Smooth muscle cell (in vitro differentiated cells): ENCODE measurements at regions not wholly inside any gene's neighbourhood (a gene's known extent, or its start where the extent isn't known, plus 50 kb on each side); places are given as distances from the start of the nearest gene placed in this dataset.

Experiments used
- DNase-seq: peaks from one replicate; lab custom pipeline; 2025; ENCODE audit not compliant: unreplicated experiment; lab: John Stamatoyannopoulos, UW
- H2AFZ ChIP-seq: fragments of 200-600 bp; sonication (generic); 2 replicates; pipeline ENCODE4 v1.6.0; 2016; ENCODE audit warnings: antibody characterized with exemption, low read depth, mild to moderate bottlenecking
- H3F3A ChIP-seq: fragments of 200-600 bp; sonication (generic); 2 replicates; pipeline ENCODE4 v1.6.0; 2017; ENCODE audit warnings: antibody characterized with exemption, low read depth
- H3K27ac ChIP-seq: fragments of 200-600 bp; sonication (generic); 2 replicates; pipeline ENCODE4 v1.5.1; 2016; ENCODE audit warnings: low read depth, mild to moderate bottlenecking
- H3K27me3 ChIP-seq: fragments of 200-600 bp; sonication (generic); 2 replicates; pipeline ENCODE4 v1.6.1; 2016; ENCODE audit warnings: low read depth, mild to moderate bottlenecking
- H3K36me3 ChIP-seq: fragments of 200-600 bp; sonication (generic); 2 replicates; pipeline ENCODE4 v1.5.1; 2016; ENCODE audit warnings: low read depth
- H3K4me1 ChIP-seq: fragments of 200-600 bp; sonication (generic); 2 replicates; pipeline ENCODE4 v1.5.1; 2016; ENCODE audit warnings: low read depth
- H3K4me2 ChIP-seq: fragments of 200-600 bp; sonication (generic); 2 replicates; pipeline ENCODE4 v1.6.0; 2016; ENCODE audit warnings: mild to moderate bottlenecking
- H3K4me3 ChIP-seq: fragments of 200-600 bp; sonication (generic); 2 replicates; pipeline ENCODE4 v1.5.1; 2016; ENCODE audit warnings: mild to moderate bottlenecking
- H3K79me2 ChIP-seq: fragments of 200-600 bp; sonication (generic); 2 replicates; pipeline ENCODE4 v1.6.0; 2016; ENCODE audit warnings: low read depth, mild to moderate bottlenecking
- H3K9ac ChIP-seq: fragments of 200-600 bp; sonication (generic); 2 replicates; pipeline ENCODE4 v1.6.0; 2016; ENCODE audit warnings: low read depth
- H3K9me3 ChIP-seq: fragments of 200-600 bp; sonication (generic); replicated peaks from 2 replicates; pipeline ENCODE4 v1.5.1; 2016; ENCODE audit warnings: low read depth
- H4K20me1 ChIP-seq: fragments of 200-600 bp; sonication (generic); 2 replicates; pipeline ENCODE4 v1.6.0; 2016; ENCODE audit warnings: low read depth
- CTCF ChIP-seq: fragments of 200-600 bp; sonication (generic); IDR thresholded peaks from 2 replicates; pipeline ENCODE4 v1.5.1; 2017; ENCODE audit warnings: borderline replicate concordance, mild to moderate bottlenecking, antibody characterized with exemption; ENCODE audit not compliant: insufficient read depth, poor library complexity, severe bottlenecking
- WGBS: methylation state at CpG from one replicate; pipeline ENCODE4 v1.1.7; 2016; ENCODE audit warnings: low lambda C conversion rate; 5-methylcytosine and 5-hydroxymethylcytosine counted together

GRCh38 chr20:16208443-16208842 is 364.8 kb downstream of the KIF16B start:
- WGBS = 90% methylated on average over 4 of the region's 4 CpGs
- no peak overlapping the region for H3K4me3 ChIP-seq
- DNase-seq = no peak

GRCh38 chr20:16206817-16207216 is 366.4 kb downstream of the KIF16B start:
- no peaks in the 10 kb centered on the region for H3K9me3 ChIP-seq
- WGBS = 69% methylated on average over 3 of the region's 3 CpGs
- H2AFZ ChIP-seq = no peak overlapping the region
- peaks cover 6% of the 10 kb centered on the region for H3K27me3 ChIP-seq
- no peak for TF ChIP-seq CTCF
- DNase-seq = no peak
- H3F3A ChIP-seq = no peaks in the 10 kb centered on the region
- H3K27ac ChIP-seq = no peak overlapping the region
- H3K9ac ChIP-seq = no peak overlapping the region
- H3K36me3 ChIP-seq = no peaks in the 10 kb centered on the region
- no peaks in the 10 kb centered on the region for H4K20me1 ChIP-seq
- no peak overlapping the region for H3K4me3 ChIP-seq
- no peak overlapping the region for H3K4me2 ChIP-seq
- H3K4me1 ChIP-seq = no peaks in the 10 kb centered on the region
- H3K79me2 ChIP-seq = no peaks in the 10 kb centered on the region

More at GRCh38 chr20:16208443-16208842, 364.8 kb downstream of the KIF16B start:
- H3K4me1 ChIP-seq = no peaks in the 10 kb centered on the region
- no peak overlapping the region for H2AFZ ChIP-seq
- H3K9ac ChIP-seq = no peak overlapping the region
- peaks cover 6% of the 10 kb centered on the region for H3K27me3 ChIP-seq
- no peak for TF ChIP-seq CTCF
- no peaks in the 10 kb centered on the region for H3K79me2 ChIP-seq
- no peaks in the 10 kb centered on the region for H3K36me3 ChIP-seq
- H4K20me1 ChIP-seq = no peaks in the 10 kb centered on the region
- no peak overlapping the region for H3K4me2 ChIP-seq
- H3K9me3 ChIP-seq = no peaks in the 10 kb centered on the region
- no peaks in the 10 kb centered on the region for H3F3A ChIP-seq
- no peak overlapping the region for H3K27ac ChIP-seq

GRCh38 chr20:16205507-16205906 is 367.7 kb downstream of the KIF16B start:
- Histone ChIP-seq H3K36me3 (no peaks in the 10 kb centered on the region), H3K4me1 (no peaks in the 10 kb centered on the region), H3K4me3 (no peak overlapping the region), H3K27ac (no peak overlapping the region), H3F3A (no peaks in the 10 kb centered on the region), H3K79me2 (no peaks in the 10 kb centered on the region), H3K27me3 (peaks cover 3% of the 10 kb centered on the region), H4K20me1 (no peaks in the 10 kb centered on the region), H3K9ac (no peak overlapping the region), H3K9me3 (no peaks in the 10 kb centered on the region), H3K4me2 (no peak overlapping the region), H2AFZ (no peak overlapping the region)
- TF ChIP-seq CTCF = no peak
- WGBS = 63% methylated on average over 2 of the region's 2 CpGs
- no peak for DNase-seq

GRCh38 chr20:16203096-16203495 is 370.2 kb downstream of the KIF16B start:
- Histone ChIP-seq H3K9me3 (no peaks in the 10 kb centered on the region), H3F3A (no peaks in the 10 kb centered on the region), H3K79me2 (no peaks in the 10 kb centered on the region), H3K4me1 (no peaks in the 10 kb centered on the region), H2AFZ (no peak overlapping the region), H3K36me3 (no peaks in the 10 kb centered on the region), H4K20me1 (no peaks in the 10 kb centered on the region), H3K27me3 (peaks cover 3% of the 10 kb centered on the region), H3K27ac (no peak overlapping the region), H3K4me2 (no peak overlapping the region), H3K4me3 (no peak overlapping the region), H3K9ac (no peak overlapping the region)
- no peak for TF ChIP-seq CTCF
- DNase-seq = no peak
